Liver (tissue), 8 donors: ENCODE measurements at regions not wholly inside any gene's neighbourhood (a gene's known extent, or its start where the extent isn't known, plus 50 kb on each side); places are given as distances from the start of the nearest gene placed in this dataset.

Experiments
- DNase-seq: peaks from one replicate; pipeline ENCODE4 v3.0.0-alpha.2; 2017; ENCODE audit warnings: low spot score
- H3K27ac ChIP-seq, 2 donors: one replicate each; pipeline ENCODE4 v1.7.0; 2013; ENCODE audit warnings: inconsistent platforms in 2 of 2, low read length in 2 of 2, control low read depth in 1 of 2, low read depth in 1 of 2, mild to moderate bottlenecking in 1 of 2
- H3K27me3 ChIP-seq, 4 donors: one replicate each; pipeline versions ENCODE4 v1.6.1 to v1.7.0; 2013; ENCODE audit warnings: low read length in 3 of 4, inconsistent platforms in 1 of 4, mild to moderate bottlenecking in 1 of 4, moderate library complexity in 1 of 4; ENCODE audit not compliant: control insufficient read depth in 4 of 4, insufficient read depth in 4 of 4
- H3K36me3 ChIP-seq, 4 donors: one replicate each; pipeline versions ENCODE4 v1.6.1 to v1.7.0; 2013; ENCODE audit warnings: low read length in 3 of 4, mild to moderate bottlenecking in 3 of 4, low read depth in 1 of 4, moderate library complexity in 1 of 4; ENCODE audit not compliant: control insufficient read depth in 4 of 4, insufficient read depth in 3 of 4
- H3K4me1 ChIP-seq, 4 donors: one replicate each; pipeline versions ENCODE4 v1.6.1 to v1.7.0; 2013; ENCODE audit warnings: low read length in 3 of 4, mild to moderate bottlenecking in 3 of 4, moderate library complexity in 1 of 4; ENCODE audit not compliant: control insufficient read depth in 4 of 4, insufficient read depth in 4 of 4
- H3K4me3 ChIP-seq, 3 donors: one replicate each; pipeline versions ENCODE4 v1.6.1 to v1.7.0; 2013; ENCODE audit warnings: low read length in 3 of 3, control low read depth in 1 of 3, low read depth in 1 of 3, mild to moderate bottlenecking in 1 of 3
- H3K9ac ChIP-seq, 2 donors: one replicate each; pipeline ENCODE4 v1.7.0; 2013; ENCODE audit warnings: low read length in 2 of 2, mild to moderate bottlenecking in 2 of 2, moderate library complexity in 2 of 2, control low read depth in 1 of 2, low read depth in 1 of 2
- H3K9me3 ChIP-seq, 4 donors: one replicate each; pipeline versions ENCODE4 v1.6.1 to v1.7.0; 2013; ENCODE audit warnings: low read length in 3 of 4; ENCODE audit not compliant: control insufficient read depth in 4 of 4
- ATF3 ChIP-seq: IDR thresholded peaks from 2 replicates; pipeline ENCODE4 v1.6.1; 2016; ENCODE audit warnings: antibody characterized with exemption
- CTCF ChIP-seq: fragments of 150-350 bp; IDR thresholded peaks from 2 replicates; pipeline ENCODE4 v1.5.1; 2017; ENCODE audit warnings: improper control_type of control experiment, low read depth, low read length; ENCODE audit not compliant: missing input control
- EGR1 ChIP-seq, 2 donors: IDR thresholded peaks; 2 replicates each; pipeline ENCODE4 v1.6.1; 2016 to 2018; ENCODE audit warnings: antibody characterized with exemption in 2 of 2, low read depth in 2 of 2
- FOXA1 ChIP-seq: IDR thresholded peaks from 2 replicates; pipeline ENCODE4 v1.6.1; 2016; ENCODE audit warnings: antibody characterized with exemption
- FOXA2 ChIP-seq: IDR thresholded peaks from 2 replicates; pipeline ENCODE4 v1.6.1; 2016; ENCODE audit warnings: antibody characterized with exemption
- GABPA ChIP-seq, 2 donors: IDR thresholded peaks in 1 of 2; conservative IDR thresholded peaks in 1 of 2; 2 replicates each; pipeline ENCODE4 v1.6.1; 2016; ENCODE audit warnings: antibody characterized with exemption in 2 of 2, mild to moderate bottlenecking in 1 of 2, moderate library complexity in 1 of 2
- HNF4A ChIP-seq, 2 donors: conservative IDR thresholded peaks; 2 replicates each; pipeline ENCODE4 v1.6.1; 2016; ENCODE audit warnings: antibody characterized with exemption in 2 of 2, mild to moderate bottlenecking in 2 of 2
- HNF4G ChIP-seq: IDR thresholded peaks from 2 replicates; pipeline ENCODE4 v1.6.1; 2016; ENCODE audit warnings: antibody characterized with exemption
- JUND ChIP-seq, 2 donors: IDR thresholded peaks; 2 replicates each; pipeline ENCODE4 v1.6.1; 2016; ENCODE audit warnings: antibody characterized with exemption in 2 of 2
- NR2F2 ChIP-seq: IDR thresholded peaks from 2 replicates; pipeline ENCODE4 v1.6.1; 2016; ENCODE audit warnings: antibody characterized with exemption
- REST ChIP-seq: IDR thresholded peaks from 2 replicates; pipeline ENCODE4 v1.6.1; 2016; ENCODE audit warnings: antibody characterized with exemption, mild to moderate bottlenecking
- RXRA ChIP-seq, 2 donors: IDR thresholded peaks; 2 replicates each; pipeline ENCODE4 v1.6.1; 2017 to 2018; ENCODE audit warnings: antibody characterized with exemption in 2 of 2, mild to moderate bottlenecking in 1 of 2
- SP1 ChIP-seq: IDR thresholded peaks from 2 replicates; pipeline ENCODE4 v1.6.1; 2018; ENCODE audit warnings: antibody characterized with exemption, mild to moderate bottlenecking
- TAF1 ChIP-seq: conservative IDR thresholded peaks from 2 replicates; pipeline ENCODE4 v1.6.1; 2016; ENCODE audit warnings: antibody characterized with exemption, mild to moderate bottlenecking
- YY1 ChIP-seq: IDR thresholded peaks from 2 replicates; pipeline ENCODE4 v1.6.1; 2016; ENCODE audit warnings: antibody characterized with exemption, mild to moderate bottlenecking
- ZBTB33 ChIP-seq: IDR thresholded peaks from 2 replicates; pipeline ENCODE4 v1.6.1; 2016; ENCODE audit warnings: antibody characterized with exemption
- WGBS: extraction: QIAGEN DNeasy Blood & Tissue Kit; methylation state at CpG from one replicate; pipeline ENCODE4 v1.1.7; 2013; 5-methylcytosine and 5-hydroxymethylcytosine counted together
- TF ChIP-seq, protein P1 (sequence below): IDR thresholded peaks from 2 replicates; pipeline ENCODE4 v1.6.1; 2016; ENCODE audit warnings: antibody characterized with exemption
- donor health status: healthy.
- donor health status: healthy.
- donor health status: healthy.
- donor health status: healthy.
- donor health status: healthy.

GRCh38 chr3:176416870-176417269 lies 780.4 kb downstream of the TBL1XR1 start:
- Histone ChIP-seq H3K4me1 (no peaks in the 10 kb centered on the region), H3K9me3 (no peaks in the 10 kb centered on the region), H3K36me3 (no peaks in the 10 kb centered on the region), H3K27ac (no peak overlapping the region), H3K27me3 (no peaks in the 10 kb centered on the region), H3K9ac (no peak overlapping the region), H3K4me3 (no peak overlapping the region)
- TF ChIP-seq GABPA (IDR thresholded peaks at IDR 0.05 in 1 of 2, conservative IDR thresholded peaks at IDR 0.05 in 1 of 2) = no peak
- TF ChIP-seq REST = no peak
- no peak for TF ChIP-seq CTCF
- TF ChIP-seq ATF3 = no peak
- no peak for TF ChIP-seq JUND (IDR thresholded peaks at IDR 0.05)
- TF ChIP-seq TAF1 = no peak
- TF ChIP-seq, protein P1, sequence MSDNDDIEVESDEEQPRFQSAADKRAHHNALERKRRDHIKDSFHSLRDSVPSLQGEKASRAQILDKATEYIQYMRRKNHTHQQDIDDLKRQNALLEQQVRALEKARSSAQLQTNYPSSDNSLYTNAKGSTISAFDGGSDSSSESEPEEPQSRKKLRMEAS = no peak
- no peak for TF ChIP-seq HNF4A (conservative IDR thresholded peaks at IDR 0.05)
- TF ChIP-seq NR2F2 = no peak
- TF ChIP-seq HNF4G = no peak
- DNase-seq = no peak
- 61% methylated on average over 3 of the region's 3 CpGs for WGBS

DNA sequence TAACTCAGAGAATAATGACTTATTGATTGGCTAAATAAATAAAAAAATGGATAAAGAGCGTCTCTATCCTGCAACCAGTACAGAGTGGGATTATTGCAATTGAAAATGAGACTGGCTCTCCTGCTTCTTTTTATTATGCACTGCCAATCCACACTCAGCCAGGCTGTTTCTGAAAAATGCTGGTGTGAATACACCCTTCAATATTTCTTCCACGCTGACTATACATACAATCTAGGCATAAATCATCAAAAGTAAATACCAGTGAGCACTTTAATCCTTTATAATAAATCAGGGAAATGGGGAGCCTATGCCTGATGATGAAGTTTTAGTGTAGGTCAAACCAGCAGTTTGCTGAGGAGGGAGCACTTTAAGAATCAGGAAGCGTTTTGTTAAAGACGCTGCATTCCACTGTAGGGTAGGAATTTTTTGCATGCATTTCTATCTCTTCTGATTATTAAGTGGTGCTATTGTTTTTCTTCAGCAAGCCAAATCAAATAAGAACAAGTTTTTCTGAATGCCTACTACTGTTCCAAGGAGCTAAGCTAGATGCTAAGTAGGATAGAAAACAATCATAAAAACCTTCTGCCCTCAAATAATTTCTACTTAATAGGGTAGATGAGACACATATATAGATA lies 781.5 kb downstream of the TBL1XR1 start:
- H3K9ac ChIP-seq = no peak overlapping the region
- H3K4me1 ChIP-seq = no peaks in the 10 kb centered on the region
- no peak overlapping the region for H3K4me3 ChIP-seq
- no peaks in the 10 kb centered on the region for H3K27me3 ChIP-seq
- no peaks in the 10 kb centered on the region for H3K36me3 ChIP-seq
- no peak overlapping the region for H3K27ac ChIP-seq
- WGBS = 76% methylated on average over 4 of the region's 4 CpGs
- DNase-seq = no peak
- no peaks in the 10 kb centered on the region for H3K9me3 ChIP-seq
- no peak for TF ChIP-seq ATF3
- TF ChIP-seq TAF1 = no peak
- no peak for TF ChIP-seq FOXA2
- no peak for TF ChIP-seq CTCF
- no peak for TF ChIP-seq NR2F2
- TF ChIP-seq, protein P1 = no peak
- TF ChIP-seq EGR1 (IDR thresholded peaks at IDR 0.05; ENCODE audit: low read depth in 2 of 2) = no peak
- TF ChIP-seq ZBTB33 = no peak
- no peak for TF ChIP-seq JUND (IDR thresholded peaks at IDR 0.05)
- TF ChIP-seq YY1 = no peak
- TF ChIP-seq HNF4G = no peak
- TF ChIP-seq RXRA (IDR thresholded peaks at IDR 0.05) = no peak
- TF ChIP-seq GABPA (IDR thresholded peaks at IDR 0.05 in 1 of 2, conservative IDR thresholded peaks at IDR 0.05 in 1 of 2) = no peak
- TF ChIP-seq SP1 = no peak
- TF ChIP-seq FOXA1 = no peak
